ENCODE measurements at regions not wholly inside any gene's neighbourhood (a gene's known extent, or its start where the extent isn't known, plus 50 kb on each side); places are given as distances from the start of the nearest gene placed in this dataset.

DNA sequence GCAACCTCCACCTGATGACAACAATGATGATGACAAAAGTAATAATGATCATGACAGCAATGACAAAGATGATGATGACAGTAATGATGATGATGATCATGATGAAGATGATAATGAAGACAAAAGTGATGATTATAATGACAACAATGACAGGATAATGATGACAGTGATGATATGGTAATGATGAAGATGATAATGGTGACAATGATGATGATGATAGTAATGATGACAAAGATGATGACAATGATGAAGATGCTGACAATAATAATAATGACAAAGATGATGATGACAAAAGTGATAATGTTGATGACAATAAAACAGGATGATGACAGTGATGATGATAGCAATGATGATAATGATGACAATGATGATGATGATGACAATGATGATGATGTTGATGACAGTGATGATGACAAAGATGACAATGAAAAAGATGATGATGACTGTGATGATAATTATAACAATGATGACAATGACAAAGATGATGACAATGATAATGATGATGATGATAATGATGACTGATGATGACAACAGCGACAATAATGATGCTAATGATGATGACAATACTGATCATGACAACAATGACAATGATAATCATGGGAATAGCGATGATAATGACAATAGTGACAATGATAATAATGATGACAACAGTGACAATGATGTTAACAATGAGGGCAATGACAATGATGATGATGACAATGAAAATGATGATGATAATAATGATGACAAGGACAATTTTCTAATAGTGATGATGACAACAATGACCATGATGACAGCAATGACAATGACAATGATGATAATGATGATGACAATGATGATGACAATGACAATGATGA, 1106.5 kb upstream of the AUTS2 start:
- H3K4me2 ChIP-seq (ENCODE audit: insufficient read depth, low read length) = no peak overlapping the region
- H3K27ac ChIP-seq (ENCODE audit: low read length) = no peak overlapping the region
- DNase-seq (no peak), ATAC-seq (ENCODE audit: insufficient read depth, low read depth) (no peak)
- TF ChIP-seq, protein P1, sequence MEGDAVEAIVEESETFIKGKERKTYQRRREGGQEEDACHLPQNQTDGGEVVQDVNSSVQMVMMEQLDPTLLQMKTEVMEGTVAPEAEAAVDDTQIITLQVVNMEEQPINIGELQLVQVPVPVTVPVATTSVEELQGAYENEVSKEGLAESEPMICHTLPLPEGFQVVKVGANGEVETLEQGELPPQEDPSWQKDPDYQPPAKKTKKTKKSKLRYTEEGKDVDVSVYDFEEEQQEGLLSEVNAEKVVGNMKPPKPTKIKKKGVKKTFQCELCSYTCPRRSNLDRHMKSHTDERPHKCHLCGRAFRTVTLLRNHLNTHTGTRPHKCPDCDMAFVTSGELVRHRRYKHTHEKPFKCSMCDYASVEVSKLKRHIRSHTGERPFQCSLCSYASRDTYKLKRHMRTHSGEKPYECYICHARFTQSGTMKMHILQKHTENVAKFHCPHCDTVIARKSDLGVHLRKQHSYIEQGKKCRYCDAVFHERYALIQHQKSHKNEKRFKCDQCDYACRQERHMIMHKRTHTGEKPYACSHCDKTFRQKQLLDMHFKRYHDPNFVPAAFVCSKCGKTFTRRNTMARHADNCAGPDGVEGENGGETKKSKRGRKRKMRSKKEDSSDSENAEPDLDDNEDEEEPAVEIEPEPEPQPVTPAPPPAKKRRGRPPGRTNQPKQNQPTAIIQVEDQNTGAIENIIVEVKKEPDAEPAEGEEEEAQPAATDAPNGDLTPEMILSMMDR (IDR thresholded peaks at IDR 0.05; ENCODE audit: borderline replicate concordance, extremely low read depth, low read length, poor library complexity, severe bottlenecking) = no peak
- no peak for TF ChIP-seq EZH2 (IDR thresholded peaks at IDR 0.05; ENCODE audit: borderline replicate concordance, low read depth, low read length, severe bottlenecking)
- no peaks in the 10 kb centered on the region for H4K20me1 ChIP-seq (ENCODE audit: insufficient read depth, low read length)
- H3K9me3 ChIP-seq (ENCODE audit: insufficient read depth, low read length, severe bottlenecking) = no peaks in the 10 kb centered on the region
- H3K27me3 ChIP-seq (ENCODE audit: insufficient read depth, low read length, poor library complexity) = no peaks in the 10 kb centered on the region
- H3K36me3 ChIP-seq (ENCODE audit: insufficient read depth, low read length) = no peaks in the 10 kb centered on the region
- no peaks in the 10 kb centered on the region for H3K79me2 ChIP-seq (ENCODE audit: insufficient read depth, low read length)
- no peaks in the 10 kb centered on the region for H3K4me1 ChIP-seq (ENCODE audit: insufficient read depth, low read length)
- no peak overlapping the region for H3K9ac ChIP-seq (ENCODE audit: low read depth, low read length)
- no peak overlapping the region for H2AFZ ChIP-seq (ENCODE audit: low read depth, low read length)
- no peak overlapping the region for H3K4me3 ChIP-seq (ENCODE audit: low read depth in 1 of 2, low read length in 2 of 2)

DNA sequence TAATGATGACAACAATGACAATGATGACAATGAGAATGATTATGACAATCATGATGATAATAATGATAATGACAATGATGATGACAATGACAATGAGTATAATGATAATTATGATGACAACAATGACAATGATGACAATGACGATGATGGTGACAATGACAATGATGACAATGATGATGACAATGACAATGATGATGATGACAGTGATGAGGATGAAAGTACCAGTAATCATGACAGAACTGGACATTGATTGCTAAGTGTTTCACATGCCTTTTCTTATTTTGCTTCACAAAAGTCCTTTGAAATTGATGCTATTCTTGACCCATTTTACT, 1106.0 kb upstream of the AUTS2 start:
- Histone ChIP-seq H3K4me2 (ENCODE audit: insufficient read depth, low read length) (no peak overlapping the region), H3K9ac (ENCODE audit: low read depth, low read length) (no peak overlapping the region), H3K27me3 (ENCODE audit: insufficient read depth, low read length, poor library complexity) (no peaks in the 10 kb centered on the region), H2AFZ (ENCODE audit: low read depth, low read length) (no peak overlapping the region), H3K4me1 (ENCODE audit: insufficient read depth, low read length) (no peaks in the 10 kb centered on the region), H3K27ac (ENCODE audit: low read length) (no peak overlapping the region), H3K36me3 (ENCODE audit: insufficient read depth, low read length) (no peaks in the 10 kb centered on the region), H3K4me3 (ENCODE audit: low read depth in 1 of 2, low read length in 2 of 2) (no peak overlapping the region), H3K79me2 (ENCODE audit: insufficient read depth, low read length) (no peaks in the 10 kb centered on the region), H4K20me1 (ENCODE audit: insufficient read depth, low read length) (no peaks in the 10 kb centered on the region), H3K9me3 (ENCODE audit: insufficient read depth, low read length, severe bottlenecking) (no peaks in the 10 kb centered on the region)
- DNase-seq (no peak), ATAC-seq (ENCODE audit: insufficient read depth, low read depth) (no peak)
- TF ChIP-seq, protein P1 (IDR thresholded peaks at IDR 0.05; ENCODE audit: borderline replicate concordance, extremely low read depth, low read length, poor library complexity, severe bottlenecking) = no peak
- TF ChIP-seq EZH2 (IDR thresholded peaks at IDR 0.05; ENCODE audit: borderline replicate concordance, low read depth, low read length, severe bottlenecking) = no peak

DNA sequence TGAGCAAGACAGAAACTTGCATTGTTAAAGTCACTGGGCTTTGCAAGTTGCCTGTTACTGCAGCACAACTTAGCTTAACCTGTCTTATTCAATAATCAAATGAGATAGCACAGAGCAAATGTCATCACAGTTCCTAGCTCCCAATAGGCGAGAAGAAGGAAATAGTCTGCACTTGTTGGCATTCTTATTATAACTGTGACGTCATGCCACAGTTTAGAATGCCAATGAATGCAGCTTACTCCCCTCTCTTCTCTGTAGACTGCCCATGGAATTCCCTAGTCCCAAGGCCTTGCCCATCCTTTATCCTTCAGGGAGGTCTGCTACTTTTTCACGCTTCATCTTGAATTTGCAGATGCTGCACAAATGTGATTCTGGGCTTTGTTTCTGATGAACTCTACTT, 1094.9 kb upstream of the AUTS2 start:
- Histone ChIP-seq H3K4me1 (ENCODE audit: insufficient read depth, low read length) (no peaks in the 10 kb centered on the region), H3K27ac (ENCODE audit: low read length) (no peak overlapping the region), H3K4me3 (ENCODE audit: low read depth in 1 of 2, low read length in 2 of 2) (no peak overlapping the region), H3K36me3 (ENCODE audit: insufficient read depth, low read length) (no peaks in the 10 kb centered on the region), H3K4me2 (ENCODE audit: insufficient read depth, low read length) (no peak overlapping the region), H2AFZ (ENCODE audit: low read depth, low read length) (no peak overlapping the region), H4K20me1 (ENCODE audit: insufficient read depth, low read length) (no peaks in the 10 kb centered on the region), H3K9me3 (ENCODE audit: insufficient read depth, low read length, severe bottlenecking) (no peaks in the 10 kb centered on the region), H3K9ac (ENCODE audit: low read depth, low read length) (no peak overlapping the region), H3K27me3 (ENCODE audit: insufficient read depth, low read length, poor library complexity) (no peaks in the 10 kb centered on the region), H3K79me2 (ENCODE audit: insufficient read depth, low read length) (no peaks in the 10 kb centered on the region)
- ATAC-seq (ENCODE audit: insufficient read depth, low read depth) (no peak), DNase-seq (no peak)
- TF ChIP-seq, protein P1 (IDR thresholded peaks at IDR 0.05; ENCODE audit: borderline replicate concordance, extremely low read depth, low read length, poor library complexity, severe bottlenecking) = no peak
- no peak for TF ChIP-seq EZH2 (IDR thresholded peaks at IDR 0.05; ENCODE audit: borderline replicate concordance, low read depth, low read length, severe bottlenecking)

All from DND-41 (cell line).